DLD1 (cell line): ENCODE measurements at regions not wholly inside any gene's neighbourhood (a gene's known extent, or its start where the extent isn't known, plus 50 kb on each side); places are given as distances from the start of the nearest gene placed in this dataset.

Experiments
- in situ Hi-C: cut with HindIII; loops from 2 replicates; pipeline ENCODE4 v1.10.0; 2017; ENCODE audit warnings: low sequenced_read_pairs

DNA sequence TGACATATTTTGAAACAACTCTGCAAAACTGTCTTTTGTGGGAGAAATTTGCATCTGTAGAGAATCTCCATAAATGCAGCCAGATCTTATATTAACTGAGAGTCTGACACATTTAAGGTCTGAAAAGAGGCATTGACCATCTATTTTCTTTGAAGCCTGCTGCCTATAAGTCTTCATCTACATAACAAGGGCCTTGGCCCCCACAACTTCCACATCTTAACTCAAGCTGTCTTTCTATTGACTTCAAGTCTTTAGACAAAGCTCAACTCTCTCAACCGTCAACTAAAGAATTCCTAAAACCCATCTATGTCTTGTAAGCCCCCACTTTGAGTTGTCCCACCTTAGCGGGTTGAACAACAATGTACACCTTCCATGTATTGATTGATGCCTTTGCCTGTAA lies 72.4 kb upstream of the ADCY1 start:
- in situ Hi-C loops, result no loop called here

- in situ Hi-C loops, result no loop called here
Observed at GRCh38 chr7:45506059-45506458, 68.1 kb upstream of the ADCY1 start.

DNA sequence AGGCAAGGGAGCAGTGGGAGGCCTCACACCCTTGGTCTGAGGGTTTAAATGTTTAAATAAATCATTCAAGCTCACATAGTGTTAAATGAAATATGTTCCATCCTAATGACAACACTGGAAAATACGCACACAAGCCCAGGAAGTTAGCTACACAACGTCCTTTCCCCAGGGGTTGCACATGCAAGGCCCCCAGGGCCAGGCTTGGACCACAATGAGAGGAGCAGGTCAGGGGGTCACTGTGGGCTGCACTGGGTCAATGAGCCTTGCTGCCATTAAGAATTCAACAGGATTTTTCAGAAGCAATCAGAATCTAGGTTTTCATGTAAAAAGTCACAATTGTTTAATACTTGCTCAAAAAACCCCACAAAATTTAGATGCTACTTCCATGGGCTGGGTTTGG lies 64.9 kb upstream of the ADCY1 start:
- in situ Hi-C loops, result no loop called here

- in situ Hi-C loops, result no loop called here
Observed at GRCh38 chr7:45511721-45512597, 62.2 kb upstream of the ADCY1 start.

- in situ Hi-C loops, result no loop called here
Observed at GRCh38 chr7:45514944-45515343, 59.2 kb upstream of the ADCY1 start.

DNA sequence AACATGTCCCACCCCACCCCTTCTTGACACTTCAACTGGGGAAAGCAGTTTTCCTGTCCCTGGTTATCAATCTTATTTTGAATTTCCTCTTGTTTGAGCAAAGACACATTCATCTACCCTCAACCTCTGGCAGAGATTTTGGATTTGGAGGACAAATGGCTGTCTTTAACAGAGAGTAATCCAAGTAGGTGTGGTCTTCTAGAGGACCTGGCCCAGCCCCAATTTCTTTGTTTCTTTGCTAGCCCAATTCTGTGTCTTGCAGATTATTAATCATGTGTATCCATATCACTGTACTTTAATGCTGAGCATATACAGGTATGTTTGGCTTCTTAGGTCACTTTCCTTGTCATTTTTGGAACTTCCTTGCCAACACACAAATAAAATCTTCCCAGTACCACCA lies 58.8 kb upstream of the ADCY1 start:
- in situ Hi-C loops, result no loop called here
